Gastroesophageal sphincter (tissue), 3 donors: ENCODE measurements at regions not wholly inside any gene's neighbourhood (a gene's known extent, or its start where the extent isn't known, plus 50 kb on each side); places are given as distances from the start of the nearest gene placed in this dataset.

ENCODE experiments used
- EP300 ChIP-seq: sonication (generic); formaldehyde crosslinking; IDR thresholded peaks from one replicate; pipeline ENCODE4 v1.6.1; 2017; ENCODE audit warnings: antibody characterized with exemption, mild to moderate bottlenecking
- POLR2A ChIP-seq, 2 donors: fragments of 450-650 bp; IDR thresholded peaks; one replicate each; pipeline ENCODE4 v1.6.1; 2017; ENCODE audit warnings: antibody characterized with exemption in 2 of 2, mild to moderate bottlenecking in 2 of 2, moderate library complexity in 1 of 2
- POLR2AphosphoS5 ChIP-seq: sonication (generic); formaldehyde crosslinking; IDR thresholded peaks from one replicate; pipeline ENCODE4 v1.6.1; 2017; ENCODE audit warnings: antibody characterized with exemption
- TF ChIP-seq, protein P1 (sequence below), 4 experiments: fragments of 200-600 bp in 2 of 4; fragments of 450-650 bp in 2 of 4; sonication (generic) in 1 of 4; IDR thresholded peaks; one replicate each; pipeline ENCODE4 v1.5.1; 2017 to 2019; ENCODE audit warnings: antibody characterized with exemption in 4 of 4, mild to moderate bottlenecking in 2 of 4, moderate library complexity in 2 of 4

GRCh38 chr12:87155621-87156020 lies 873.6 kb downstream of the C12orf50 start:
- TF ChIP-seq, protein P1, sequence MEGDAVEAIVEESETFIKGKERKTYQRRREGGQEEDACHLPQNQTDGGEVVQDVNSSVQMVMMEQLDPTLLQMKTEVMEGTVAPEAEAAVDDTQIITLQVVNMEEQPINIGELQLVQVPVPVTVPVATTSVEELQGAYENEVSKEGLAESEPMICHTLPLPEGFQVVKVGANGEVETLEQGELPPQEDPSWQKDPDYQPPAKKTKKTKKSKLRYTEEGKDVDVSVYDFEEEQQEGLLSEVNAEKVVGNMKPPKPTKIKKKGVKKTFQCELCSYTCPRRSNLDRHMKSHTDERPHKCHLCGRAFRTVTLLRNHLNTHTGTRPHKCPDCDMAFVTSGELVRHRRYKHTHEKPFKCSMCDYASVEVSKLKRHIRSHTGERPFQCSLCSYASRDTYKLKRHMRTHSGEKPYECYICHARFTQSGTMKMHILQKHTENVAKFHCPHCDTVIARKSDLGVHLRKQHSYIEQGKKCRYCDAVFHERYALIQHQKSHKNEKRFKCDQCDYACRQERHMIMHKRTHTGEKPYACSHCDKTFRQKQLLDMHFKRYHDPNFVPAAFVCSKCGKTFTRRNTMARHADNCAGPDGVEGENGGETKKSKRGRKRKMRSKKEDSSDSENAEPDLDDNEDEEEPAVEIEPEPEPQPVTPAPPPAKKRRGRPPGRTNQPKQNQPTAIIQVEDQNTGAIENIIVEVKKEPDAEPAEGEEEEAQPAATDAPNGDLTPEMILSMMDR (IDR thresholded peaks at IDR 0.05), result no peak
- TF ChIP-seq EP300 (no peak), POLR2A (IDR thresholded peaks at IDR 0.05) (no peak), POLR2AphosphoS5 (no peak)
